ENCODE measurements at regions not wholly inside any gene's neighbourhood (a gene's known extent, or its start where the extent isn't known, plus 50 kb on each side); places are given as distances from the start of the nearest gene placed in this dataset.

- TF ChIP-seq CTCF (IDR thresholded peaks at IDR 0.05): no peak
- no peak for TF ChIP-seq POLR2A (IDR thresholded peaks at IDR 0.05)
- TF ChIP-seq EP300 (IDR thresholded peaks at IDR 0.05): no peak
Measured at GRCh38 chr2:17079262-17079661, 413.6 kb upstream of the CYRIA start.
